NB4 (cell line): ENCODE measurements at regions not wholly inside any gene's neighbourhood (a gene's known extent, or its start where the extent isn't known, plus 50 kb on each side); places are given as distances from the start of the nearest gene placed in this dataset.

Experiments
- POLR2A ChIP-seq: IDR thresholded peaks from 2 replicates; pipeline ENCODE4 v1.6.1; 2011; ENCODE audit warnings: mild to moderate bottlenecking; ENCODE audit not compliant: insufficient read length; ENCODE audit errors: extremely low read depth
- TF ChIP-seq, protein P1 (sequence below): IDR thresholded peaks from one replicate; pipeline ENCODE4 v1.5.1; 2012; ENCODE audit warnings: low read depth, low read length
- TF ChIP-seq, protein P2 (sequence below): IDR thresholded peaks from 2 replicates; pipeline ENCODE4 v1.6.1; 2011; ENCODE audit warnings: low read depth, low read length

DNA sequence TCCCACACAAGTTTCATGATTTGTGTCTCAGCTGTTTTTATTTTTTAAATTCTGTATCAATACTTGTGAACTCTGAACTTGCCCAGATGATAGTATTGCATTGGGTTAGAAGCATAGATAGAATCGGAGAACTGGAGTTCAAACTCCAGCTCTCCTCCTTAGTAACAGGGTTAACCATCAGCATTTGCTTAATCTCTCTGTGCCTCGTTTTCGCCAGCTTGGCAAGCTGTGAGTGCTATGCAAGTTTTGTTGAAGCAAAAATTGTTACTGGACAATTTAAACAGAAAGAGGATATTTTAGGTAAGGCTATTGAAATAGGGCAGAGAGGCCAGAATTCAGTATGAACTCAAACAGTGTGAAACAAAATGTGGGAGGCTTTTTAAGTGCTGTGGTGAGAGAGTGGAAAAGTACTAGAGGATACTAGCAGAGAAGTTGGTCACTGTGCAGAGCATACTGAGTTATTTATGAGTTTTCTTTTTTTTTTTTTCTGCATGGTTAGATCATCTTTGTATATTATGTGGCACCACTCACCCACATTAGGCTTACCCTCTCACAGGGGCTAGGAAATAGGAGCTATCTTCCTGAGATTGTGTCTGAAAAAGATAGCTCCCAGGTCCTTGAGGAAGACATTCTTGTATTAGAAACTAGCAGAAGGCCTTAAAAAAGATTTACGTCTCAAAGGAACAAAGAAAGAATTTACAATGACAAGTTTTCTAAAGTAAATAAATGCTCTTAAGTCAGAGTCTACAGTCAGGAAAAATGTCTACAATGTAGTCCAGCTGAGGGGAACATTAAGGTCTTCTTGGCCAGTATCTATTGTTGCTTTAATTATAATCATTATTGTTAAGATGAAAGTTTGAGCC lies 1126.6 kb downstream of the FAT4 start:
- TF ChIP-seq, protein P1, sequence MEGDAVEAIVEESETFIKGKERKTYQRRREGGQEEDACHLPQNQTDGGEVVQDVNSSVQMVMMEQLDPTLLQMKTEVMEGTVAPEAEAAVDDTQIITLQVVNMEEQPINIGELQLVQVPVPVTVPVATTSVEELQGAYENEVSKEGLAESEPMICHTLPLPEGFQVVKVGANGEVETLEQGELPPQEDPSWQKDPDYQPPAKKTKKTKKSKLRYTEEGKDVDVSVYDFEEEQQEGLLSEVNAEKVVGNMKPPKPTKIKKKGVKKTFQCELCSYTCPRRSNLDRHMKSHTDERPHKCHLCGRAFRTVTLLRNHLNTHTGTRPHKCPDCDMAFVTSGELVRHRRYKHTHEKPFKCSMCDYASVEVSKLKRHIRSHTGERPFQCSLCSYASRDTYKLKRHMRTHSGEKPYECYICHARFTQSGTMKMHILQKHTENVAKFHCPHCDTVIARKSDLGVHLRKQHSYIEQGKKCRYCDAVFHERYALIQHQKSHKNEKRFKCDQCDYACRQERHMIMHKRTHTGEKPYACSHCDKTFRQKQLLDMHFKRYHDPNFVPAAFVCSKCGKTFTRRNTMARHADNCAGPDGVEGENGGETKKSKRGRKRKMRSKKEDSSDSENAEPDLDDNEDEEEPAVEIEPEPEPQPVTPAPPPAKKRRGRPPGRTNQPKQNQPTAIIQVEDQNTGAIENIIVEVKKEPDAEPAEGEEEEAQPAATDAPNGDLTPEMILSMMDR, result no peak
- TF ChIP-seq POLR2A, result no peak
- TF ChIP-seq, protein P2, sequence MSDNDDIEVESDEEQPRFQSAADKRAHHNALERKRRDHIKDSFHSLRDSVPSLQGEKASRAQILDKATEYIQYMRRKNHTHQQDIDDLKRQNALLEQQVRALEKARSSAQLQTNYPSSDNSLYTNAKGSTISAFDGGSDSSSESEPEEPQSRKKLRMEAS, result no peak
